ENCODE measurements at regions not wholly inside any gene's neighbourhood (a gene's known extent, or its start where the extent isn't known, plus 50 kb on each side); places are given as distances from the start of the nearest gene placed in this dataset.

DNA sequence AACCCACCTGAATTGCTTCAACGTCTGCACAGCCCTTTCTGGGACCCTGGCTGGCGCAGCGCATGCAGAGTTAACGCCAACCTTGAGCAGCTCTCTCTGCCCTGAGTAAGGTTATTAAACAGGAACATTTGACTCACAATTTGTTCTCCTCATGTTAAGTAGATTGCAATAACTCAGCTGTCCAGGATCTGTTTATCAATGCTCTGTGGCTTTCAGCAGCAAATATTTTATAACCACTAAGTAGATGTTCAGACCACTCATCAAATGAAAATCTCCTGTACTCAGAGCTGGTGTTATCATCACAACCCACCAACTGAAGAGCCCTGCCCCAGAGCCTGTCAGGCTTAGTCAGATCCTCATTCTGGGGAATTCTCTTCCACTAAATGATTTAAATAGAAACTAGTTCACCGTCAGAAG, 403.0 kb downstream of the ZNF608 start:
- no peak for TF ChIP-seq POLR2AphosphoS5 (IDR thresholded peaks at IDR 0.05)
- TF ChIP-seq CTCF (IDR thresholded peaks at IDR 0.05 in 8 of 11, conservative IDR thresholded peaks at IDR 0.05 in 3 of 11) = no peak
- TF ChIP-seq POLR2A (IDR thresholded peaks at IDR 0.05) = no peak

Data from spleen (tissue), 7 donors.